GM18507 (cell line): ENCODE measurements at regions not wholly inside any gene's neighbourhood (a gene's known extent, or its start where the extent isn't known, plus 50 kb on each side); places are given as distances from the start of the nearest gene placed in this dataset.

ENCODE experiments used
- DNase-seq: peaks from one replicate; pipeline ENCODE4 v3.0.0; 2011; ENCODE audit warnings: low read depth; ENCODE audit not compliant: insufficient read length; ENCODE audit errors: extremely low spot score
- FAIRE-seq: peaks from 2 replicates; lab custom pipeline; 2011; peaks lifted over from hg19 to GRCh38; lab: Jason Lieb, UNC

DNA sequence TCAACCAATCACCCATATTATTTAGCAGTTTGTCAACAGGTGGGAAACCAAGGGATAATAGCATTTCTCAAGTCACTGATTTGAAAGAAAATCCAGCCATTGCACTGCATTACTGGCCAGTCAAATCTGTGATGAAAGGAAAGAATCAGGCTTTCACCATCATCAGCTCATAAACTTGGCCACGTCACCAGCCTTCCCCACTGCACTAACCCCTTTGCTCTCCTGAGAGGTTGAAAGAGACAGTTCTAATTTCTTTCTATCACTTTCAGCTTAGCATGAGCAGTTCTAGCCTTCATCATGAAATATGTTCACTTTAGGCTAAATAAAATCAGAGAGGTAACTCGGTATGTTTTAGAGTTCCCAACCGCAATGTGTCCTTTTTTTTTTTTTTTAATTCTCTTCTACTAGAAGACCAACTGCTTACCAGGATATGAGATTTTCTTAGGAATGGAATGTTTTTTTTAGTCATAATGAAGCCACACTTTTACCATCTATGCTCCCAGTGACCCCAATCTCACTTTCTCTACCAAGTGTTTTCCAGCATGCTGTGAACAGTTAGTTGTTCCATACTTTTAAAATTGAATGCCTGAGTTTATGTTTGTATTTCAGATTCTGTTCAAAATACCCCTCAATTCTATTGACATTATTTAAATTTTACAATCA lies 55.7 kb upstream of the SLC7A11 start:
- FAIRE-seq (no peak), DNase-seq (no peak)

- FAIRE-seq (no peak), DNase-seq (no peak)
These were observed 50.2 kb upstream of the SLC7A11 start for GRCh38 chr4:138292321-138292720.
